ENCODE measurements at regions not wholly inside any gene's neighbourhood (a gene's known extent, or its start where the extent isn't known, plus 50 kb on each side); places are given as distances from the start of the nearest gene placed in this dataset.

DNA sequence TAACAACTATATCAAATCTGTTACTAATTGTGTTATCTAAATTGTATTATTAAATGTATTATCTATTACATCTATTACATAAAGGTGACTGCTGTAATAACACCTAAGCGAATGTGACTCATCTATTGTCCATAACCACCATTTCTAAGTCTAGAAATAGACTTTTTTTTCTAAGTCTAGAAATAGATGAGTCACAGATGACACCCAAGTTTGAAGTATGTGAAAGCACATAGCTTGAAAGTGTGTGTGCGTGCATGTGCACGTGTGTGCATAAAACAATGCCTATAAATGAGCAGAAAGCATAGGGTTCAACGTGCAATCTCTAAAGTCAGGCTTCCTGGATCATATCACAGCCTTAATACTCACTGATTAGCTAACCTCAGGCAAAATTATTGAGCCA lies 451.3 kb upstream of the USP15 start:
- Histone ChIP-seq H3K9me3 (ENCODE audit: control insufficient read depth, insufficient read depth, low read length) (0 out of 2 replicates have a peak, but pooled peaks cover 3% of the 10 kb centered on the region), H3K9ac (ENCODE audit: low read depth, low read length) (no peak overlapping the region), H3K4me1 (ENCODE audit: insufficient read depth, low read length) (no peaks in the 10 kb centered on the region), H3K36me3 (ENCODE audit: insufficient read depth, low read length) (no peaks in the 10 kb centered on the region)

DNA sequence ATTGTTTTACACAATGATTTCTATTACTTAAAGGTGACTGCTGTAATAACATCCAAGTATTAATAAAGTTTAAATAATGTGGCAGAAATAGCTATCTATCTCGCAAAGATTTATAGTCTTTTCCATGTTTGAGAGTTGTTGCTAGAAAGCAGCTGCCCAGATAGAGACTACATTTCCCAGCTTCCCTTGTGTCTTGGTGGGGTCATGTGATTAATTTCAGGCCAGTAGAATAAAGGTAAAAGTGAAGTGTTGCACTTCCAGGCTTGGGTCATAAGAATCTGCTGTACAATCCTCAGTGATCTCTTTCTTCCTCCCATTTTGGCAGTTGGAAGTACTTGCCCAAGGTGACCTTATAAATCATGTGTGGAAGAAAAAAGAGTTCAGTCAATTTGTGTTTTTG lies 449.7 kb upstream of the USP15 start:
- no peaks in the 10 kb centered on the region for H3K4me1 ChIP-seq (ENCODE audit: insufficient read depth, low read length)
- H3K9me3 ChIP-seq (ENCODE audit: control insufficient read depth, insufficient read depth, low read length), result 0 out of 2 replicates have a peak, but pooled peaks cover 3% of the 10 kb centered on the region
- H3K9ac ChIP-seq (ENCODE audit: low read depth, low read length), result no peak overlapping the region
- no peaks in the 10 kb centered on the region for H3K36me3 ChIP-seq (ENCODE audit: insufficient read depth, low read length)

DNA sequence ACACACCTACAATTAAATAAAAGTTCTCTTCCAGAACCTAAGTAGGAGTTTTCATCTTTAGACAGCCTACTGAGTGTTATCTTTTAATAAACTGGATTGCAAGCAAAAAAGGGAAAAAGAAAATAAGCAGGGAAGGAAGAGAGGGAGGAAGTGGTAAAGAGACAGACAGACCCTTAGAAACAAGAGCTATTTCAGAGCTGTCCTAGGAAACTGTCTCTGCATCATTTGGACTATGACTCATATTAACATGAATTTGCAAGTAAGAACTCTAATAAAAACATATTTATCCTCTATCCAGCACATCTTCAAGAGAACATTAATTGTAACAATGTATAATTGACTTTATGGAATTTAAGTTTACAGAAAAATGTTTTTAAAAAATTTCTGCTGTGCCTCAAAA lies 438.8 kb upstream of the USP15 start:
- H3K9ac ChIP-seq (ENCODE audit: low read depth, low read length), result no peak overlapping the region
- H3K36me3 ChIP-seq (ENCODE audit: insufficient read depth, low read length), result no peaks in the 10 kb centered on the region
- H3K9me3 ChIP-seq (ENCODE audit: control insufficient read depth, insufficient read depth, low read length), result no peaks in the 10 kb centered on the region
- no peaks in the 10 kb centered on the region for H3K4me1 ChIP-seq (ENCODE audit: insufficient read depth, low read length)

DNA sequence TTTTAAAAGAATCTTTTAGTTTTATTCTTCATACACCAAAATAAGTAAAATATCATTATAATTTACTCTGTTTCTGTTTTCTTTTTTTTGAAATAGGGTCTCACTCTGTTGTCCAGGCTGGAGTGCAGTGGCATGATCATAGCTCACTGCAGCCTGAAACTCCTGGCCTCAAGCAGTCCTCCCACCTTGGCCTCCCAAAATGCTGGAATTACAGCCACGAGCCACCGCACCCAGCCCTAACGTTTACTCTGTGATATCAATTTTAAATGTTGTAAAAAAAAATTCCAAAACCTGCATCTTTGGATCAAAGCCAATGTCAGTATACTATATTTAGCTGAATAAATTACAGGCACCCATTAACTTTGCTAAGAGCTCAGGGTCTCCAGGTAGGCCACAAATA lies 437.1 kb upstream of the USP15 start:
- H3K9me3 ChIP-seq (ENCODE audit: control insufficient read depth, insufficient read depth, low read length), result no peaks in the 10 kb centered on the region
- H3K36me3 ChIP-seq (ENCODE audit: insufficient read depth, low read length), result no peaks in the 10 kb centered on the region
- no peak overlapping the region for H3K9ac ChIP-seq (ENCODE audit: low read depth, low read length)

DNA sequence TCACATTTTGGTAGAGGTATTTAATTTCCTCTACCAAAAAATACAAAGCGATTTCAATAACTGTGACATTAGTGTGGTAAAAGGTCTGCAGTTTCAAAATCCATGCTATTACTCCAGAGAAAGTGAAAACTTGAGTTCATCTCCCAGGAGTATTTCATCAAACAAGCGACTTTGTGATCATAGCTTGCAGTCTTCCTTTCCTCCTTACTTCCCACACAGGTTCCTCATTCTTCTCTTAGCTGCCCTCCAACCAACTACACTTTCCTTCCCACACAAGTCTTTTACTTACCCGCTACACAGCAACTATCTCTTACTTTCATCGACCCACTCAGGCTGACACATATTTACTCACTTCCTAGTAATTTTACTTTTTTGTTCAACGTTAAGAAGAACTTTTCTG lies 413.4 kb upstream of the USP15 start:
- Histone ChIP-seq H3K9me3 (ENCODE audit: control insufficient read depth, insufficient read depth, low read length) (no peaks in the 10 kb centered on the region), H3K36me3 (ENCODE audit: insufficient read depth, low read length) (no peaks in the 10 kb centered on the region), H3K9ac (ENCODE audit: low read depth, low read length) (no peak overlapping the region), H3K4me1 (ENCODE audit: insufficient read depth, low read length) (no peaks in the 10 kb centered on the region)

More for the DNA sequence above, 437.1 kb upstream of the USP15 start:
- H3K4me1 ChIP-seq (ENCODE audit: insufficient read depth, low read length), result no peaks in the 10 kb centered on the region

DNA sequence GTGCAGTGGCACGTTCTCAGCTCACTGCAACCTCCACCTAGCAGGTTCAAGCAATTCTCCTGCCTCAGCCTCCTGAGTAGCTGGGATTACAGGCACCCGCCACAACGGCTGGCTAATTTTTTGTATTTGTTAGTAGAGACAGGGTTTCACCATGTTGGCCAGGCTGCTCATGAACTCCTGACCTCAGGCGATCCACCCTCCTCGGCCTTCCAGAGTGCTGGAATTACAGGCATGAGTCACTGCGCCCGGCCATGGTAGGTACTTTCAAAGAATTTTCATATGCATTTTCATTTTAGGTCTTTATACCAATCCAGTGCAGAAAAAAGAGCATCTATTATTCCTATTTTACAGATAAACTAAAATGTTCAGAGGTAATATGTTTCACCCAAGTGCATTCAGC lies 411.3 kb upstream of the USP15 start:
- Histone ChIP-seq H3K9me3 (ENCODE audit: control insufficient read depth, insufficient read depth, low read length) (no peaks in the 10 kb centered on the region), H3K9ac (ENCODE audit: low read depth, low read length) (no peak overlapping the region), H3K36me3 (ENCODE audit: insufficient read depth, low read length) (no peaks in the 10 kb centered on the region), H3K4me1 (ENCODE audit: insufficient read depth, low read length) (no peaks in the 10 kb centered on the region)

DNA sequence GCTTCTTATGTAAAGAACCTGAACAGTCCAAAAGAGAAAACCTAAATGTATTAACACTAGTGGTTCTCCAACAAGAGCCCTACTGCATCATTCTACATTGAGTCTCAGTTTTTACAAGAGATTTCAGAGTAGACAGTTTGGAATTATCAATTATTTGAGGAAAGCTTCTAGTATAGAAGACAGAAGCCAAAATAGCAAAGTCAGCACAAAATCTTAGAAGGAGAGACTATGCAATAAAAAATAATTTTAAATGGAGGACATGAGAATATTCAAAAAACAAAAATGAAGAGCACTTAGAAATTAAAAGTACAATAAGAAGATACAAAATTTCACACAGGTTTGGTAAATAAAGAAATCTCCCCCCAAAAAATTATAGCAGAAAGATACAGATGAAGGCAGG lies 406.3 kb upstream of the USP15 start:
- Histone ChIP-seq H3K9ac (ENCODE audit: low read depth, low read length) (no peak overlapping the region), H3K4me1 (ENCODE audit: insufficient read depth, low read length) (no peaks in the 10 kb centered on the region), H3K9me3 (ENCODE audit: control insufficient read depth, insufficient read depth, low read length) (0 out of 2 replicates have a peak, but pooled peaks cover 4% of the 10 kb centered on the region), H3K36me3 (ENCODE audit: insufficient read depth, low read length) (no peaks in the 10 kb centered on the region)

DNA sequence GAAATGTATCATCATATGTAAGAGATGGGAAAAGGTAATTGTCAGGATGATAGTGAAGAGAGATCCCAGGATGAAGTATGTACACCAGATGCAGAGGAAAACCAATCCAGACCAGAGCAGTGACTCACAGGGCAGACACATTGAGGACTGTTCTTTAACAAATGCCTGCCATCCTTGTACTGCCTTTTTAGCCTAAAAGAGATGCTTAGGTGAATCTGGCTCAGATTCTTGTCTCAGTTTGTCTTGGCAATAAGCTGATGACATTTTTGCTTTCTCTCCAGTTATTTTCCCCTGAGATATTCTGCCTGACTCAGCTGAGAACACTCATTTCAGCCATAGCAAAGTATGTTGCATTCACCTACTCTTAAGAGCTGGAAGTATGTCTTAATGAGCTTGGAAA lies 405.3 kb upstream of the USP15 start:
- Histone ChIP-seq H3K4me1 (ENCODE audit: insufficient read depth, low read length) (no peaks in the 10 kb centered on the region), H3K36me3 (ENCODE audit: insufficient read depth, low read length) (no peaks in the 10 kb centered on the region), H3K9me3 (ENCODE audit: control insufficient read depth, insufficient read depth, low read length) (0 out of 2 replicates have a peak, but pooled peaks cover 4% of the 10 kb centered on the region), H3K9ac (ENCODE audit: low read depth, low read length) (no peak overlapping the region)

DNA sequence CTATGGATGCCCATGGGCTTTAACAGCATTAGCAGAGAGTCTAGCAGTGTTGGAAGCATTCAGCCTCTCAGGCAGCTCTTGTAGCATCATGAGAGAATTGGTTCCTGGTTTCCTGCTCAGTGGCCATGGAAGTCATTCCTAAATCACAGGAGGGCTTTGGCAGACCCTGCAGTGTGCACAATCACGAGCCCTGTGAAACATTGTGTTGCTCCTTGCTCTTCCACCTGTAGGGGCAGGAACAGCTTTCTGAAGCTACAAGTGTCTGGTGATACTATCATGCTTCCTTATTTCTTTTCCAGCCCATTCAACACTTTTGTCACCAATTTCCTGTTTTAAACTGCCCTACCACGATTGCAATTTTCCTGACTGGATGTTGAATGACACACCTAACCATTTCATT lies 402.2 kb upstream of the USP15 start:
- no peak overlapping the region for H3K9ac ChIP-seq (ENCODE audit: low read depth, low read length)
- H3K36me3 ChIP-seq (ENCODE audit: insufficient read depth, low read length), result no peaks in the 10 kb centered on the region
- 0 out of 2 replicates have a peak, but pooled peaks cover 4% of the 10 kb centered on the region for H3K9me3 ChIP-seq (ENCODE audit: control insufficient read depth, insufficient read depth, low read length)
- no peaks in the 10 kb centered on the region for H3K4me1 ChIP-seq (ENCODE audit: insufficient read depth, low read length)

DNA sequence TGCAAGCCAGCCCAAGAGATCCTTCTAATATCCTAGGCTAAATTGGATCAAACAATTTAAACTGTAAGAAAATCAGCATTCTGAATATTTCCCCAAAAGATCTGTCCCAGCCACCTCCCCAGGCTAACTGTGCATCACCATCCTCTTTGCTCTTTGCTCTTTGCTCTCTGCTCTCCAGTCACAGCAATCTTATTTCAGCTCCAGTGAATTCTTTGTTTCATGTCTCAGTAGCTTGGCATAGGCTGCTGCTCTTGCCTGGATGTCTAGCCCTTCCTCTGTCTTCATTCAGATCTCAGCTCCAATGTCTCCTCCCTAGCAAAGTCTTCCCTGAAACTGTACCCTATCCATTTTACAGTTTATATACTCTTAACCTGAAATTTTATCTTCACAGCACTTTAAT lies 399.8 kb upstream of the USP15 start:
- H3K9me3 ChIP-seq (ENCODE audit: control insufficient read depth, insufficient read depth, low read length), result no peaks in the 10 kb centered on the region
- H3K36me3 ChIP-seq (ENCODE audit: insufficient read depth, low read length), result no peaks in the 10 kb centered on the region
- no peak overlapping the region for H3K9ac ChIP-seq (ENCODE audit: low read depth, low read length)

DNA sequence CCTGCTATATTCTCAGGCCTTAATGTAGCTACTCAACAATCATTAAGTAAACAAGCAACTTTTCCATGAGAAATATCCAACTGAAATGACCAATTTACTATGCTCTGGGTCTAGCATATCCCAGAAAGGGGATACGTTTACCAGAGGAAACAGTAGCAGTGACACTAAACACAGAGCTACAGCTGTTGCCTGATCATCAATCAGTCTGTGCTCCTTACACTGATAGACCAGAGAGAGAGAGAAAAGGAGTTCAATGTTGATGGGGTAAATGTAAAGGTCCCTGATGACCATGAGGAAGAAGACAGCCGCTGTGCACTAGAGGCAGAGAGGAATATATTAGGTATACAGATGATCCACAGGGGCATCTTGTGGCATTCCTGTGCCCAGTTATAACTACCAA lies 397.2 kb upstream of the USP15 start:
- H3K36me3 ChIP-seq (ENCODE audit: insufficient read depth, low read length), result no peaks in the 10 kb centered on the region
- H3K4me1 ChIP-seq (ENCODE audit: insufficient read depth, low read length), result no peaks in the 10 kb centered on the region
- H3K9ac ChIP-seq (ENCODE audit: low read depth, low read length), result no peak overlapping the region
- no peaks in the 10 kb centered on the region for H3K9me3 ChIP-seq (ENCODE audit: control insufficient read depth, insufficient read depth, low read length)

More for the DNA sequence above, 399.8 kb upstream of the USP15 start:
- no peaks in the 10 kb centered on the region for H3K4me1 ChIP-seq (ENCODE audit: insufficient read depth, low read length)

DNA sequence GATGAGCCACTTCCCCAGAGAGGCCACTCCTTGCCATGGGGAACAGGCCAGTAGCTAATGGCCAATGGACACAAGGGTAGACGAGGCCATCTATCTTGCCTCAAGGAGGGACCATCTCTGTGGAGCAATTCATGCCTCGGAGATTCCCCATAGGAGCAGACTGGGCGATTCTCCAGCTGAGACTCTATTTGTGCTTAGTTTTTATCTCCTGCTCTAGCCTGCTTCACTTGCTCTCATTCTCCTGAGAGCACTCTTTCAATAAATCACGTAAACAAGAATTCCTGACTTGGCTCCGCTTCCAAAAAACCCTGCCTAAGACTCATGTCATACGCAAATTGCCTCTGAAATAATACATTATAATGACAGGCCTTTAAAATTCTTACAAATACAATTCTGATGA lies 396.4 kb upstream of the USP15 start:
- Histone ChIP-seq H3K36me3 (ENCODE audit: insufficient read depth, low read length) (no peaks in the 10 kb centered on the region), H3K9me3 (ENCODE audit: control insufficient read depth, insufficient read depth, low read length) (no peaks in the 10 kb centered on the region), H3K4me1 (ENCODE audit: insufficient read depth, low read length) (no peaks in the 10 kb centered on the region), H3K9ac (ENCODE audit: low read depth, low read length) (no peak overlapping the region)

DNA sequence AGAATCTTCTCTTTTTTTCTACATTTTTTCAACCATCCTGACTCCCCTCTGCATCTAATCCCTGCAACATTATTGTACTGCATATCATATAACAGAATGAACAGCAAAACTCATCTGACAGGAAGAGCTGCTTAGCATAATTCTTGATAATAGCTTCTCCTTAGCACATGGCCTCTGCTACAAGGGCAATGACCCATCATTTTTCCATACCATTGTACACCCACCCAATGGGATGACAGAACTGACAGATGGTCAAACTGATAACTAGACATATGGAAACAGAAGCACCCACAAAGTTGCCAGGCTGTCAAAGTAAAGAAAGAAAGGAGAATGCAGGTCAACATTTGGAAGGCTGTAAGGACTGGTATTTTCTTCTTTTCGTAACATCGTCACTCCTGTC lies 390.4 kb upstream of the USP15 start:
- Histone ChIP-seq H3K9ac (ENCODE audit: low read depth, low read length) (no peak overlapping the region), H3K4me1 (ENCODE audit: insufficient read depth, low read length) (no peaks in the 10 kb centered on the region), H3K36me3 (ENCODE audit: insufficient read depth, low read length) (no peaks in the 10 kb centered on the region), H3K9me3 (ENCODE audit: control insufficient read depth, insufficient read depth, low read length) (no peaks in the 10 kb centered on the region)

DNA sequence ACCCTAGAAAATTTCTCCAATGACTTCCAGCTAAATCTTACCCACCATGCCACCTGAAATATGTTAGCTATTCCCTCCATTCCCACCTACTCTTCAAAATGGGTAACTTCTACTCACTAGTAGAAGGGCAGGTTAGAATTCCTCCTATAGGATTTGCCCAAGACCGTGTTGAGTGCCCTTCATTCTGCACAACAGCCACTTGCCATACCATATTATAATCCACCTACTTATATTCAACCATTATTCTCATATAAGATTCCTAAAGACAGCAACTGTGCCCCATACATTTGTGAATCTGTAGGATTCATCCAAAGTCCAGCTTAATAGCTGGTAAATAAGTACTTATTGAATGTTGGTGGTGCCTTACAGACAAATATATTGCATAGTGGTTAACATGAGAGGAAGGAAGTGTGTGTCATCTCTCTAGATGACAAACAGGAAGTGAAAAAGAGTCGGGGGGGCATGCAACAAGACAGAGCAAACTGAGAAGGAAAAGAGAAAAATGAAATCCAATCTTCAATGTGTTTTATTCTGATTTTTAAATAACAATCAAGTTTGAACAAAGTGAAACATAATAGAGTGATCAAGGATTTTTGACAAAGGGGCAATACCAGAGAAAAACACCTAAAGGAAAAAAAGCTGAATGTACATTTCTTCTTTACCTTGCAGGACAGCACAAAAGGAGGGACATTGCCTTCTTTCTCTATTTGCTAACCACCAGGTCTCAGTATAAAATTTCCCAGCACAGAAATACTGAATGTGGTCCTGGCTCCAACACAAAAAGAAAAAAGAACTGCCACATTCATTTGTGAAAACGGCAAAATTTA lies 389.3 kb upstream of the USP15 start:
- Histone ChIP-seq H3K36me3 (ENCODE audit: insufficient read depth, low read length) (no peaks in the 10 kb centered on the region), H3K9me3 (ENCODE audit: control insufficient read depth, insufficient read depth, low read length) (no peaks in the 10 kb centered on the region), H3K4me1 (ENCODE audit: insufficient read depth, low read length) (no peaks in the 10 kb centered on the region), H3K9ac (ENCODE audit: low read depth, low read length) (no peak overlapping the region)

DNA sequence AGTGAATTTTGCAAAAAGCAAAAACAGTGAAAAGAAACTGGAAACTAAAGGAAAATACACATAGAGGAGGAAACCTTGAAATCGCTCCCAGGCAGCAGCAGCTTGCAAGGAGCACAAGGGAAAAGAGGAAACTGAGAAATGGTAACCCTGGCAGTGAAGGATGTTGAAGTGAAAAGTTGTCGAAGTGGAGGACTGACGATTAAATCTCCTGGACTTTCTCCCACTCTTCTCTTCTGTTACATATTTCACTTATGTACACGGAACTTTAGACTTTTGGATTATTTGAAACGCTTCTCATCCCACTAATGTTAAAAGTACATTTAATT lies 388.8 kb upstream of the USP15 start:
- no peaks in the 10 kb centered on the region for H3K9me3 ChIP-seq (ENCODE audit: control insufficient read depth, insufficient read depth, low read length)
- H3K36me3 ChIP-seq (ENCODE audit: insufficient read depth, low read length), result no peaks in the 10 kb centered on the region
- no peaks in the 10 kb centered on the region for H3K4me1 ChIP-seq (ENCODE audit: insufficient read depth, low read length)
- no peak overlapping the region for H3K9ac ChIP-seq (ENCODE audit: low read depth, low read length)

Data from ES-I3 (cell line).